DMS79 treated with DMSO at 0.1 percent for 48 hours (cell line): ENCODE measurements at regions not wholly inside any gene's neighbourhood (a gene's known extent, or its start where the extent isn't known, plus 50 kb on each side); places are given as distances from the start of the nearest gene placed in this dataset.

Experiments
- DNase-seq: peaks from one replicate; lab custom pipeline; 2025; lab: John Stamatoyannopoulos, UW

DNA sequence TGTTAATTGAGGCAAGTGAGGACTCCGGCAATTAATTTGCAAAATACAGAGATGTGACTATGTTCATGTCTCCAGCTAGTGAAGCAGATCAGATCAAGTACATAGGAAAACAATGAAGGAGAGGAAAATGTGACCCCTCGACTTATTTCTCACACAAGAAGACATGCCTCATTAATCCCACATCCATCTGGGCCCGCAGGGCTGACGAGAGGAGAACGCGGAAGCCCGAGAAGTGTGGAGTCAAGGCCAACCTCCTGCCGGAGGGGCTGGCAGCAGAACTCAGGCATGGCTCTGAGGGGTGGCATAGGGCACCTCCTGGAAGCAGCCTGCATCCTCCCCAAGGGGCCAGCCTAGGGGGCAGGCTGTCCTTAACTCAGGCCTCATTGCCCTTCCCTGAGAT lies 54.4 kb downstream of the ZNF503 start:
- peak; percentile 73 for DNase-seq

- no peak for DNase-seq
Observed at GRCh38 chr10:75345738-75346137, 55.8 kb downstream of the ZNF503 start.

- DNase-seq, result no peak
Observed at GRCh38 chr10:75344170-75344569, 57.4 kb downstream of the ZNF503 start.

GRCh38 chr10:75342397-75342796 lies 59.2 kb downstream of the ZNF503 start:
- DNase-seq, result no peak

- no peak for DNase-seq
Observed at GRCh38 chr10:75335983-75336382, 65.6 kb downstream of the ZNF503 start.

- DNase-seq, result no peak
Observed at GRCh38 chr10:75335191-75335590, 66.4 kb downstream of the ZNF503 start.

- DNase-seq, result no peak
Observed at GRCh38 chr10:75334720-75335119, 66.8 kb downstream of the ZNF503 start.

GRCh38 chr10:75332081-75332480 lies 69.5 kb downstream of the ZNF503 start:
- DNase-seq, result no peak

DNA sequence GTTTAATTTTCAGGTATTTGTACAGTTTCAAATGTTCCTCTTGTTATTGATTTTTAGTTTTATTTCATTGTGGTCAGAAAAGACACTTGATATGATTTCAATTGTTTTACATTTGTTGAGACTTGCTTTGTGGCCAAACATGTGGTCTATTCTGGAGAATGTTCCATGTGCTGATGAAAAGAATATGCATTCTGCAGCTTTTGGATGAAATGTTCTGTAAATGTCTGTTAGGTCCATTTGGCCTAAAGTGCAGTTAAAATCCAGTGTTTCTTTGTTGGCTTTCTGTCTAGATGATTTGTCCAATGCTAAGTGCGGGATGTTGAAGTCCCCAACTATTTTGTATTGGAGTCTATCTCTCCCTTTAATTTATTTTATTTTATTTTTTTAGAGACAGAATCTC lies 70.5 kb downstream of the ZNF503 start:
- no peak for DNase-seq

DNA sequence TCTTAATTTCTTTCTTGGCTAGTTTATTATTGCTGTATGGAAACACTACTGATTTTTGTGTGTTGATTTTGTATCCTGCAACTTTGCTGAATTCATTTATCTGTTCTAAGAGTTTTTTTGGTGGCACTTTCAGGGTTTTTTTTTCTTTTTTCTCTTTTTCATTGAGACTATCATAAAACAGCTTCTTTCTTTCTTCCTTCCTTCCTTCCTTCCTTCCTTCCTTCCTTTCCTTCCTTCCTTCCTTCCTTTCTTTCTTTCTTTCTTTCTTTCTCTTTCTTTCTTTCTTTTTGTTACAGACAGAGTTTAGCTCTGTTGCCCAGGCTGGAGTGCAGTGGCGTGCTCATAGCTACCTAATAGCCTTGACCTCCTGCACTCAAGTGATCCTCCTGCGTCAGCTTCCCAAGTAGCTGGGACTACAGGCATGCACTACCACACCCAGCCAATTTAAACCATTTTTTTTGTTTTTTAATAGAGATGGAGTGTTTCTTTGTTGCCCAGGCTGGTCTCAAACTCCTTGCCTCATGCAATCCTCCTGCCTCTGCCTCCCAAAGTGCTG lies 72.3 kb downstream of the ZNF503 start:
- DNase-seq, result no peak

GRCh38 chr10:75326306-75326705 lies 75.3 kb downstream of the ZNF503 start:
- no peak for DNase-seq

DNA sequence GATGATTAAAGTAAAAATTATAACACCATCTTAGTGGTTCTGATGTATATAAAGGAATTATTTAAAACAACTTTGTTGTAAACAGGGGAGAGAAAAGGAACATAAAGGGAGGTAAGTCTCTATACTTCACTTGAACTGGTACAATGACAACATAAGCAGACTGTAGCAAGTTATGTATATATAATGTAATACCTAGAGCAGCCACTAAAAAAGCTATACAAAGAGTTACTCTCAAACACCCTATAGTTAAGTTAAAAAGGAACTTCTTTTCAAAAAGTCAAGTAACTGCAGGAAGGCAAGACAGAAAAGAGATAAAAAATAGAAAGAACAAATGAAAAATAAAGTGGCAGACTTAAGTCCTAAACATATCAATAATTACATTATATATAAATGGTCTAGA lies 82.3 kb downstream of the ZNF503 start:
- DNase-seq, result no peak

GRCh38 chr10:75314570-75314969 lies 78.8 kb upstream of the COMTD1 start:
- DNase-seq, result no peak

GRCh38 chr10:75312440-75312839 lies 76.7 kb upstream of the COMTD1 start:
- no peak for DNase-seq

DNA sequence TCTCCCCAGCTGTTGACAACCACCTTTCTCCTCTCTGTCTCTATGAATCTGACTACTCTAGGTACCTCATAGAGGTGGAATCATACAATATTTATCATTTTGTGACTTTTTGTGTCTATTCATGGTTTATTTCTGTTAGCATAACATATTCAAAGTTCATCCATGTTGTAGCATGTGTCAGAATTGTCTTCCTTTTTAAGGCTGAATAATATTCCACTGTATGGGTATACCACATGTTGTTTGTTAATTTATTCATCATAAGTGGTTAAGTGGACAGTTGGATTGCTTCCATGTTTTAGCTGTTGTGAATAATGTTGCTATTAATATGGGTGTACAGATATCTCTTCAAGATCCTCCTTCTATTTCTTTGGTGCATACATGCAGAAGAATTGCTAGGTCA lies 69.9 kb upstream of the COMTD1 start:
- no peak for DNase-seq

GRCh38 chr10:75304741-75305390 lies 69.1 kb upstream of the COMTD1 start:
- no peak for DNase-seq

DNA sequence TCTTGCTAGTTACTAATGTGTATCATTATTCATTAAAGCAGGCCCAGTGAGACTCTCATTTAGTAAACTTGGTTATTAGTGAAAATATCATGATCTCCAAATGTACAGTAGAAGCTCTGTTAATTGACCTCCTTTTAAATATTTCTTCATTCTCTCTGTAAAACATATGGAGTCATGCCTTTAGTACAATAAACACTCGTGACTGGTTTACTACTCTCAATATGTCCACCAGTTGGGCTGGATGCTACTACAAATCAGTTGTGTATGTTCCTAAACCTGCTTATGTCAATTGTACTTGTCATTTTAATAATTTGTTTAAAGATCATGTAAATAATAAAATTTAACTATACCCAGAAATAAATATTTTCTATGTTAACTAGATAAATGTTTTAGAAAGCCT lies 68.6 kb upstream of the COMTD1 start:
- no peak for DNase-seq

GRCh38 chr10:75303045-75303777 lies 67.5 kb upstream of the COMTD1 start:
- DNase-seq, result no peak

- DNase-seq, result no peak
Observed at GRCh38 chr10:75302029-75302428, 66.3 kb upstream of the COMTD1 start.

- no peak for DNase-seq
Observed at GRCh38 chr10:75297021-75297599, 61.4 kb upstream of the COMTD1 start.

- DNase-seq, result no peak
Observed at GRCh38 chr10:75295868-75296441, 60.2 kb upstream of the COMTD1 start.

DNA sequence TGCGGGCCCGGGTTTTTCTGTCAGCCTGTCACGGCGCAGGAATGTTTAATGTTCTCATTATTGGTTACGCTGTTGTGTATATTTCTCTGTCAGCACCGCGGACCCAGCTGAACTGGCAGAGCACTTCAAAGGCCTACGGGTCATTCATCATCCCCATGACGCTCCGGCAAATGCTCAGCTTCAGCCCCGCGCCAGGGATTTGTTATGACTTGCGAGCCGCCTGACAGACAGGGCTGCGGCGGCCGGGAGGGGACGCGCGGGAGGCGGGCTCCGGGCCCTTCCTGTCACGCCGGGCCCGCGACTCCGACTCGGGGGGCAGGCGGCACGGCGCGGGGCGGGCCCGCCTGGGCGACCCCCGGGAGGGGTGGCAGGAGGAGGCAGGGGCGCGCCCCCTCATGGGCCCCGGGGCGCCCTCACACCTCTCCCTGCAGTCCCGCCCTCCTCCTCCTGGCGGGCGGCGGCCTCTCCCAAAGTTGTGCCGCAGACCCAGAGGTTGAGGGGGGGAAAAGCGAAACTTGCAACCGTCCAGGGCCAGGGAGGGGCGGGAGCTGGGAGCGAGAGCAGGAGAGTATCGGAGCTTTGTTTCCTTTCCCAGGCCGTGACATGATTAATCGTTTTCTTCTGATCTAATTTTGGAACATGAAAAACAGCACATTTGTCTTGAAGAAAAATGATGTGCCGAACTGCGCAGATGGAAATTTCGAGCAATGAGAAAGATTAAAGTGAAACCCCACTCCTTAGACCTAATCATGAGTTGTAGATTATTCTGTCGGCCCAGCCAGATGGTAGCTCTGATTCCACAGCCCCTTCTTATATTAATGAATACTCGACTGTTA lies 59.3 kb upstream of the COMTD1 start:
- DNase-seq, result peak; percentile 8
